PC-9 (cell line): ENCODE measurements at regions not wholly inside any gene's neighbourhood (a gene's known extent, or its start where the extent isn't known, plus 50 kb on each side); places are given as distances from the start of the nearest gene placed in this dataset.

Source experiments
- BruUV-seq: library from RNA; stranded (reverse); fragments of 400-500 nt; replicated peaks from 2 replicates; lab custom pipeline; 2021; lab: Mats Ljungman, UMichigan
- CTCF ChIA-PET: fragments of 300-600 bp; sonication (Branson Sonifier 250); formaldehyde crosslinking; loops from one replicate; lab custom pipeline; 2022; ENCODE audit warnings: antibody characterized with exemption; lab: Charles Lee
- POLR2A ChIA-PET: fragments of 300-600 bp; sonication (Branson Sonifier 250); formaldehyde crosslinking; loops from one replicate; lab custom pipeline; 2022; ENCODE audit warnings: antibody characterized with exemption; ENCODE audit not compliant: unreplicated experiment; lab: Charles Lee
- DNase-seq, 2 experiments: peaks; one replicate each; pipeline versions ENCODE4 v3.0.0 to v3.0.0-alpha.2; 2015 to 2022; ENCODE audit warnings: mixed read lengths in 1 of 2
- H2AFZ ChIP-seq: fragments of 200-600 bp; sonication (generic); 2 replicates; pipeline ENCODE4 v1.8.1; 2017; ENCODE audit warnings: antibody characterized with exemption
- H3F3A ChIP-seq: fragments of 200-600 bp; sonication (generic); 2 replicates; pipeline ENCODE4 v1.8.1; 2017; ENCODE audit warnings: antibody characterized with exemption, mild to moderate bottlenecking, low read depth; ENCODE audit not compliant: insufficient read depth
- H3K27ac ChIP-seq: fragments of 200-600 bp; sonication (generic); 2 replicates; pipeline ENCODE4 v1.6.1; 2016; ENCODE audit warnings: mixed run types
- H3K27me3 ChIP-seq: fragments of 200-600 bp; sonication (generic); 2 replicates; pipeline ENCODE4 v1.6.1; 2016; ENCODE audit warnings: low read depth, mixed run types; ENCODE audit not compliant: insufficient read depth
- H3K36me3 ChIP-seq: fragments of 200-600 bp; sonication (generic); 2 replicates; pipeline ENCODE4 v1.6.1; 2016; ENCODE audit warnings: low read depth, mixed run types
- H3K4me1 ChIP-seq: fragments of 200-600 bp; sonication (generic); replicated peaks from 2 replicates; pipeline ENCODE4 v1.6.1; 2016; ENCODE audit warnings: mixed run types; ENCODE audit not compliant: insufficient read depth
- H3K4me2 ChIP-seq: fragments of 200-600 bp; sonication (generic); 2 replicates; pipeline ENCODE4 v1.6.1; 2017; ENCODE audit warnings: mixed run types
- H3K4me3 ChIP-seq: fragments of 200-600 bp; sonication (generic); 2 replicates; pipeline ENCODE4 v1.6.1; 2016; ENCODE audit warnings: mixed run types
- H3K79me2 ChIP-seq: fragments of 200-600 bp; sonication (generic); 2 replicates; pipeline ENCODE4 v1.6.1; 2017; ENCODE audit warnings: low read depth, mixed run types
- H3K9me2 ChIP-seq: fragments of 200-600 bp; sonication (generic); 2 replicates; pipeline ENCODE4 v1.8.1; 2017; ENCODE audit warnings: mild to moderate bottlenecking; ENCODE audit not compliant: insufficient read depth
- H3K9me3 ChIP-seq: fragments of 200-600 bp; sonication (generic); 2 replicates; pipeline ENCODE4 v1.8.1; 2016; ENCODE audit warnings: low read depth; ENCODE audit not compliant: insufficient read depth
- H4K20me1 ChIP-seq: fragments of 200-600 bp; sonication (generic); 2 replicates; pipeline ENCODE4 v1.8.1; 2017; ENCODE audit not compliant: insufficient read depth
- EZH2 ChIP-seq: fragments of 200-600 bp; sonication (generic); IDR thresholded peaks from 2 replicates; pipeline ENCODE4 v1.8.0; 2017; ENCODE audit warnings: antibody characterized with exemption, low read depth
- intact Hi-C: fragments of 100-400 bp; cut with micrococcal nuclease; formaldehyde crosslinking; loops from one replicate; pipeline ENCODE4 v1.10.0; 2022; ENCODE audit not compliant: unreplicated experiment
- TF ChIP-seq, protein P1 (sequence below): fragments of 200-600 bp; sonication (generic); conservative IDR thresholded peaks from 2 replicates; pipeline ENCODE4 v1.6.1; 2017; ENCODE audit warnings: mixed run types, antibody characterized with exemption, mild to moderate bottlenecking, moderate library complexity

DNA sequence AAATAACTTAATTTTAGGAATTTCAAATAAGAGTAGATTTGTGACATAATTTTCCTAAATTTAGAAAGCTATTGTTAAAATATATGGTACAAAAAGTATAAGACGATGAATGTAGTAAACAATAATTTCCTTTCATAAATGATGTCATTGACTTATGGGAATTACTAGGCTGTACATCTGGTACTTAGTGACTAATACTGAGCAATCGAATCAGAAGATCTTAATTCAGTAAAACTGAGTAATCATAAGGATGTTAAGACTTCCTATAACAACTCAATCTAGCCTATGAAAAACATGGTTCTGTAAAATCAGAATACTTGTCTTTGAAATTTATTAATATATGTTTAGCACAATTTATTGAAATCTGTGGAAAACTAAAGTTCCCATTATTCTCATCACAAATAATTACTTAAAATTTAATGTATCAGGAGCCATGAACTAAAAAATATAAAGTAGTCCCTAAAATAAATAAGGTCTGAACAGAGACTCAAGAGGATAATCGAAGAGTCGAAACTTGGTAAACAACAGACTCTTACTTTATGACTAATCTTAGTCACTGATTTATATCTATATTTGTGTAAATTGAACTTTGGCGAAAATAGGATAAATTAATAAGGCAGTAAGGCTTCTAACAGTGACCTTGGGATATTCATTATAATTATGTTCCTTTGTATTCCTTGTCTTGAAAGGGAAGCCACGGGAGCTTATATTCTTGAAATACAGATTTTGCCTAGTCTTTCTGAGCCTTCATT lies 142.1 kb downstream of the HGF start:
- TF ChIP-seq, protein P1, sequence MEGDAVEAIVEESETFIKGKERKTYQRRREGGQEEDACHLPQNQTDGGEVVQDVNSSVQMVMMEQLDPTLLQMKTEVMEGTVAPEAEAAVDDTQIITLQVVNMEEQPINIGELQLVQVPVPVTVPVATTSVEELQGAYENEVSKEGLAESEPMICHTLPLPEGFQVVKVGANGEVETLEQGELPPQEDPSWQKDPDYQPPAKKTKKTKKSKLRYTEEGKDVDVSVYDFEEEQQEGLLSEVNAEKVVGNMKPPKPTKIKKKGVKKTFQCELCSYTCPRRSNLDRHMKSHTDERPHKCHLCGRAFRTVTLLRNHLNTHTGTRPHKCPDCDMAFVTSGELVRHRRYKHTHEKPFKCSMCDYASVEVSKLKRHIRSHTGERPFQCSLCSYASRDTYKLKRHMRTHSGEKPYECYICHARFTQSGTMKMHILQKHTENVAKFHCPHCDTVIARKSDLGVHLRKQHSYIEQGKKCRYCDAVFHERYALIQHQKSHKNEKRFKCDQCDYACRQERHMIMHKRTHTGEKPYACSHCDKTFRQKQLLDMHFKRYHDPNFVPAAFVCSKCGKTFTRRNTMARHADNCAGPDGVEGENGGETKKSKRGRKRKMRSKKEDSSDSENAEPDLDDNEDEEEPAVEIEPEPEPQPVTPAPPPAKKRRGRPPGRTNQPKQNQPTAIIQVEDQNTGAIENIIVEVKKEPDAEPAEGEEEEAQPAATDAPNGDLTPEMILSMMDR, result no peak
- no peak for TF ChIP-seq EZH2
- H3F3A ChIP-seq, result no peaks in the 10 kb centered on the region
- intact Hi-C loops, result no loop called here
- H2AFZ ChIP-seq, result no peak overlapping the region
- H3K9me2 ChIP-seq, result 0 out of 2 replicates have a peak, but pooled peaks cover 5% of the 10 kb centered on the region
- ChIA-PET CTCF (no interaction called here), POLR2A (no interaction called here)
- no peaks in the 10 kb centered on the region for H3K4me1 ChIP-seq
- no peak overlapping the region for H3K4me3 ChIP-seq
- no peaks in the 10 kb centered on the region for H3K27me3 ChIP-seq
- no peaks in the 10 kb centered on the region for H3K79me2 ChIP-seq
- H3K9me3 ChIP-seq, result no peaks in the 10 kb centered on the region
- H3K4me2 ChIP-seq, result no peak overlapping the region
- no peak overlapping the region for H3K27ac ChIP-seq
- DNase-seq, result no peak
- no TSS peak for BruUV-seq
- no peaks in the 10 kb centered on the region for H4K20me1 ChIP-seq
- no peaks in the 10 kb centered on the region for H3K36me3 ChIP-seq

- no peaks in the 10 kb centered on the region for H3K9me3 ChIP-seq
- no peak overlapping the region for H3K27ac ChIP-seq
- TF ChIP-seq EZH2, result no peak
- TF ChIP-seq, protein P1, result no peak
- H3K9me2 ChIP-seq, result 0 out of 2 replicates have a peak, but pooled peaks cover 5% of the 10 kb centered on the region
- H3K36me3 ChIP-seq, result no peaks in the 10 kb centered on the region
- no peak overlapping the region for H3K4me2 ChIP-seq
- H3K4me3 ChIP-seq, result no peak overlapping the region
- no TSS peak for BruUV-seq
- no peaks in the 10 kb centered on the region for H3K4me1 ChIP-seq
- no peak for DNase-seq
- ChIA-PET CTCF (no interaction called here), POLR2A (interaction anchor here (0.6 kb wide), 1 partner anchor 410 kb away, joined by 5 read pairs; no protein-coding TSS in a partner anchor)
- 0 out of 2 replicates have a peak overlapping the region, but pooled peaks have one; percentile 23 for H2AFZ ChIP-seq
- H3K27me3 ChIP-seq, result no peaks in the 10 kb centered on the region
- intact Hi-C loops, result no loop called here
- H4K20me1 ChIP-seq, result no peaks in the 10 kb centered on the region
- H3K79me2 ChIP-seq, result no peaks in the 10 kb centered on the region
- no peaks in the 10 kb centered on the region for H3F3A ChIP-seq
Measured at GRCh38 chr7:81626008-81626407, 143.8 kb downstream of the HGF start.

DNA sequence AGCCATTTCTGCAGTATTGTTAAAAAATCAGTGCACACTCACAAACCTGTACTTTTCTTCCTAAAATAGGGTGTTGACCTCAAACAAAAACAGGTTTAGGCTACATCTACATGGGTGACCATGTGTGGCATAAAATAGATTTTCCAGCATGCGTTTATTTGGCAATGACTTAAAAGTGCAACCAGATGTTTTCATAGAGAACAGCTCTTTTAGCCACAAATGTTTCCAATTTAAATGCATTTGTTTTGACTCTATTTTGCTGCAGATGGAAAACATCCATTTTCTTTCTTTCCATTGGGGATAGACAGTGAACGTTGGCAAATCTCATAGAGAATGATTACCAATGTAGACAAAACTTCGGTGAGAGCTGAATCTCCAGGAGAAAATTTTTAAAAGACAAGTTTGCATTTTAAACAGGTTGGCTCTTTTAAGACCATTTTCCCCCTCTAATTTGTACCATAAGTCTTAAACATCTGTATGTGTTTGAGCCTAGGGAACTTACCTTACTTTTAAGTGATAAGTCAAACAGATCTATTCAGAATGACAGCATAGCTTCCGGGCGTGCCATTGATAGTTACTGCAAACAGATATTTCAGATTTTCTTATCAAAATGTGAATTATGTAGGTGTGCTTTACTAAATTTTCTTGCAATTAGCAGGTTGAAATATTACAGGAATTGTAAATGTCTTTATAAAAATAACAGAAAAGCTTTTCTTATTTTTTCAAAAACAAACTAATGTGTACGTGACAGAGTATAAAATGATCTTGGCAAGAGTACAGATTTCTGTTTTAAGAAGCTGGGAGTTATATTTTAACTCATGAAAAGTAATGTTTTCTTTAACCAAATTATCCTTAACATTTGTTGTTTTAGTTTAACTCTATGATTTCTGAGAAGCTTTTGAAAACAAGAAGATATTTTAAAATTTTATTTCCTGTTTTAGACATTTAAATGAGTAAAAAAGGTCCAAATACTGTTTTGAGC lies 144.9 kb downstream of the HGF start:
- Histone ChIP-seq H3K27ac (no peak overlapping the region), H4K20me1 (no peaks in the 10 kb centered on the region), H3K4me2 (no peak overlapping the region), H3K79me2 (no peaks in the 10 kb centered on the region), H3K27me3 (no peaks in the 10 kb centered on the region), H3K4me3 (no peak overlapping the region), H3K9me2 (0 out of 2 replicates have a peak, but pooled peaks cover 5% of the 10 kb centered on the region), H3K4me1 (no peaks in the 10 kb centered on the region), H3F3A (no peaks in the 10 kb centered on the region), H3K9me3 (no peaks in the 10 kb centered on the region), H2AFZ (no peak overlapping the region), H3K36me3 (no peaks in the 10 kb centered on the region)
- no TSS peak for BruUV-seq
- ChIA-PET POLR2A (no interaction called here), CTCF (no interaction called here)
- TF ChIP-seq, protein P1, result no peak
- TF ChIP-seq EZH2, result no peak
- no peak for DNase-seq
- intact Hi-C loops, result no loop called here
